H9 (cell line): ENCODE measurements at regions not wholly inside any gene's neighbourhood (a gene's known extent, or its start where the extent isn't known, plus 50 kb on each side); places are given as distances from the start of the nearest gene placed in this dataset.

ENCODE experiments used
- DNase-seq: peaks from one replicate; pipeline ENCODE4 v3.0.0-alpha.2; 2017
- H2AFZ ChIP-seq: one replicate; pipeline ENCODE4 v1.6.1; 2013; ENCODE audit warnings: mild to moderate bottlenecking, low read length, control low read depth, moderate library complexity
- H2AK5ac ChIP-seq: 2 replicates; pipeline ENCODE4 v1.6.1; 2013; ENCODE audit warnings: low read length, control low read depth, mixed read lengths; ENCODE audit not compliant: insufficient read length
- H2BK120ac ChIP-seq: one replicate; pipeline ENCODE4 v1.6.1; 2013; ENCODE audit warnings: low read depth, mild to moderate bottlenecking, low read length, control low read depth, inconsistent platforms; ENCODE audit not compliant: poor library complexity, severe bottlenecking
- H2BK12ac ChIP-seq: 2 replicates; pipeline ENCODE4 v1.6.1; 2013; ENCODE audit warnings: low read length, control low read depth, mixed read lengths, low read depth; ENCODE audit not compliant: insufficient read length
- H2BK15ac ChIP-seq: 2 replicates; pipeline ENCODE4 v1.6.1; 2013; ENCODE audit warnings: low read depth, low read length, control low read depth
- H2BK20ac ChIP-seq: one replicate; pipeline ENCODE4 v1.6.1; 2013; ENCODE audit warnings: low read depth, mild to moderate bottlenecking, low read length, control low read depth, inconsistent platforms; ENCODE audit not compliant: poor library complexity, severe bottlenecking
- H2BK5ac ChIP-seq: 2 replicates; pipeline ENCODE4 v1.6.1; 2013; ENCODE audit warnings: low read length, control low read depth, mixed read lengths; ENCODE audit not compliant: insufficient read length
- H3K14ac ChIP-seq: 2 replicates; pipeline ENCODE4 v1.6.1; 2013; ENCODE audit warnings: low read length, control low read depth; ENCODE audit not compliant: insufficient read depth
- H3K18ac ChIP-seq: 2 replicates; pipeline ENCODE4 v1.6.1; 2013; ENCODE audit warnings: low read depth, mild to moderate bottlenecking, mixed read lengths, low read length, control low read depth; ENCODE audit not compliant: insufficient read length
- H3K23ac ChIP-seq: 2 replicates; pipeline ENCODE4 v1.6.1; 2013; ENCODE audit warnings: low read length, control low read depth, mixed read lengths, low read depth; ENCODE audit not compliant: insufficient read length
- H3K23me2 ChIP-seq: 2 replicates; pipeline ENCODE4 v1.6.1; 2013; ENCODE audit warnings: low read depth, mild to moderate bottlenecking, mixed read lengths, low read length, control low read depth; ENCODE audit not compliant: insufficient read length, poor library complexity, severe bottlenecking
- H3K27ac ChIP-seq: 2 replicates; pipeline ENCODE4 v1.5.1; 2013; ENCODE audit warnings: low read length, control low read depth, mixed read lengths, low read depth; ENCODE audit not compliant: insufficient read length
- H3K27me3 ChIP-seq: 2 replicates; pipeline ENCODE4 v1.6.1; 2013; ENCODE audit warnings: low read length, control low read depth, inconsistent platforms; ENCODE audit not compliant: insufficient read depth
- H3K4ac ChIP-seq: 2 replicates; pipeline ENCODE4 v1.6.1; 2013; ENCODE audit warnings: low read depth, mild to moderate bottlenecking, control low read depth, inconsistent platforms, low read length, moderate library complexity
- H3K4me1 ChIP-seq: 2 replicates; pipeline ENCODE4 v1.6.1; 2013; ENCODE audit warnings: low read length, control low read depth, inconsistent platforms; ENCODE audit not compliant: insufficient read depth
- H3K4me2 ChIP-seq: 2 replicates; pipeline ENCODE4 v1.6.1; 2013; ENCODE audit warnings: low read length, control low read depth, mixed read lengths; ENCODE audit not compliant: insufficient read length, insufficient read depth
- H3K56ac ChIP-seq: 2 replicates; pipeline ENCODE4 v1.6.1; 2013; ENCODE audit warnings: low read depth, mild to moderate bottlenecking, mixed read lengths, low read length, control low read depth; ENCODE audit not compliant: insufficient read length
- H3K79me1 ChIP-seq: 2 replicates; pipeline ENCODE4 v1.6.1; 2013; ENCODE audit warnings: low read depth, mild to moderate bottlenecking, moderate library complexity, low read length, control low read depth, inconsistent platforms; ENCODE audit not compliant: insufficient read depth, poor library complexity, severe bottlenecking
- H3K79me2 ChIP-seq: 2 replicates; pipeline ENCODE4 v1.6.1; 2013; ENCODE audit warnings: low read length, control low read depth, inconsistent platforms; ENCODE audit not compliant: insufficient read depth
- H3K9ac ChIP-seq: 2 replicates; pipeline ENCODE4 v1.6.1; 2013; ENCODE audit warnings: low read length, control low read depth, mixed read lengths; ENCODE audit not compliant: insufficient read length; ENCODE audit errors: extremely low read depth
- H3K9me3 ChIP-seq: one replicate; pipeline ENCODE4 v1.6.1; 2013; ENCODE audit warnings: low read depth, low read length, inconsistent platforms; ENCODE audit not compliant: control insufficient read depth
- H3T11ph ChIP-seq: one replicate; pipeline ENCODE4 v1.6.1; 2013; ENCODE audit warnings: mild to moderate bottlenecking, low read length, control low read depth, inconsistent platforms
- H4K20me1 ChIP-seq: one replicate; pipeline ENCODE4 v1.6.1; 2013; ENCODE audit not compliant: control insufficient read depth, insufficient read length, insufficient read depth
- H4K5ac ChIP-seq: 2 replicates; pipeline ENCODE4 v1.6.1; 2013; ENCODE audit warnings: low read depth, mild to moderate bottlenecking, mixed read lengths, low read length, control low read depth; ENCODE audit not compliant: insufficient read length
- H4K8ac ChIP-seq: replicated peaks from 2 replicates; pipeline ENCODE4 v1.6.1; 2013; ENCODE audit warnings: low read length, control low read depth, mixed read lengths, low read depth; ENCODE audit not compliant: insufficient read length
- H4K91ac ChIP-seq: 2 replicates; pipeline ENCODE4 v1.6.1; 2013; ENCODE audit warnings: low read depth, mild to moderate bottlenecking, moderate library complexity, mixed read lengths, low read length, control low read depth; ENCODE audit not compliant: insufficient read length
- H3K27ac Mint-ChIP-seq, 3 experiments: 2 replicates in 2 of 3; 3 replicates in 1 of 3; pipeline ENCODE4 v1.8.0; 2020 to 2021; ENCODE audit warnings: mixed read lengths in 3 of 3, mild to moderate bottlenecking in 1 of 3, moderate library complexity in 1 of 3
- H3K27me3 Mint-ChIP-seq: 2 replicates; pipeline ENCODE4 v1.8.0; 2021; ENCODE audit warnings: low read depth, mild to moderate bottlenecking, moderate library complexity, mixed read lengths
- H3K36me3 Mint-ChIP-seq, 3 experiments: 2 replicates in 2 of 3; 3 replicates in 1 of 3; pipeline ENCODE4 v1.8.0; 2020 to 2021; ENCODE audit warnings: low read depth in 3 of 3, mixed read lengths in 3 of 3; ENCODE audit not compliant: insufficient read depth in 1 of 3
- H3K4me1 Mint-ChIP-seq, 2 experiments: 2 replicates each; pipeline ENCODE4 v1.8.0; 2020; ENCODE audit warnings: mixed read lengths in 2 of 2
- H3K4me3 Mint-ChIP-seq, 2 experiments: 2 replicates in 1 of 2; 3 replicates in 1 of 2; pipeline ENCODE4 v1.8.0; 2020 to 2021; ENCODE audit warnings: mild to moderate bottlenecking in 2 of 2, mixed read lengths in 2 of 2, moderate library complexity in 1 of 2
- H3K9me3 Mint-ChIP-seq, 2 experiments: 2 replicates in 1 of 2; 3 replicates in 1 of 2; pipeline ENCODE4 v1.8.0; 2020; ENCODE audit warnings: mild to moderate bottlenecking in 2 of 2, mixed read lengths in 2 of 2, moderate library complexity in 1 of 2
- WGBS: extraction: QIAGEN DNeasy Blood & Tissue Kit; methylation state at CpG from one replicate; pipeline ENCODE4 v1.1.7; 2013; ENCODE audit warnings: missing lambda C conversion rate, low lambda C conversion rate, mixed read lengths; ENCODE audit not compliant: insufficient read length; ENCODE audit errors: extremely low coverage; 5-methylcytosine and 5-hydroxymethylcytosine counted together
- TF ChIP-seq, protein P1 (sequence below): fragments of 200-600 bp; sonication (generic); conservative IDR thresholded peaks from 3 replicates; pipeline ENCODE4 v1.8.0; 2021; ENCODE audit warnings: antibody characterized with exemption, mild to moderate bottlenecking

DNA sequence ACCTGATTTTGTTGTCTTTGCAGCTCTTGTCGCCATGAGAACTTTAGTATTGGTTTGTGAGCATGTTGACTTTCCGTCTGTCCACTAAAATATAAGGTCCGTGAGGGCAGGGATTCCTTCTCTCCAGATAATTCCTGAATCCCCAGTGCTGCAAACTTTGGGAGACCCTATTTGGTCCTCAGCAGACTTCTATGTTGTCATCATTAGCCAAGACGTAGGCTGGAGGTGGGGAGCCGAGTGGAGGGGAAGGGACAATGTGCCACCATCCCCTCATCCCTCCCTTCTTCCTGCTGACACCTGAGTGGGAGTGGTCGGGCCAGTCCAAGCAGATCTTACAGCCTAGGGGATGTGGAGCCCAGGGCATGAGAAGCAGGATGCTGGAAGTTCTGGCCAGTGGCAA lies 690.6 kb downstream of the TBC1D22A start:
- Histone ChIP-seq H3K27ac (no peak overlapping the region), H2AFZ (no peak overlapping the region), H3T11ph (no peak overlapping the region), H3K27me3 (no peaks in the 10 kb centered on the region), H2AK5ac (no peak overlapping the region), H3K4me2 (no peak overlapping the region), H4K8ac (no peak overlapping the region), H3K23ac (no peak overlapping the region), H4K91ac (no peak overlapping the region), H3K14ac (no peak overlapping the region), H3K56ac (no peak overlapping the region), H3K9me3 (peaks cover 86% of the 10 kb centered on the region), H3K9ac (no peak overlapping the region), H3K79me2 (no peaks in the 10 kb centered on the region), H2BK120ac (no peak overlapping the region), H4K5ac (no peak overlapping the region), H3K18ac (no peak overlapping the region), H4K20me1 (no peaks in the 10 kb centered on the region), H3K79me1 (no peaks in the 10 kb centered on the region), H2BK20ac (no peak overlapping the region), H3K4ac (no peak overlapping the region), H2BK12ac (no peak overlapping the region), H2BK5ac (no peak overlapping the region), H3K4me1 (no peaks in the 10 kb centered on the region), H3K23me2 (no peaks in the 10 kb centered on the region), H2BK15ac (no peak overlapping the region)
- Mint-ChIP-seq H3K4me3 (no peak overlapping the region), H3K36me3 (peaks cover 2 to 32% (median 5%) of the 10 kb centered on the region in 3 experiments; a peak in 4 of 7 replicates), H3K4me1 (no peaks in the 10 kb centered on the region), H3K27me3 (peaks cover 5% of the 10 kb centered on the region; the same call in 1 of the 2 replicates), H3K27ac (no peak overlapping the region), H3K9me3 (peaks cover 90 to 97% of the 10 kb centered on the region in 2 experiments)
- WGBS: no CpG with 5 or more reads among the region's 6 CpGs
- TF ChIP-seq, protein P1, sequence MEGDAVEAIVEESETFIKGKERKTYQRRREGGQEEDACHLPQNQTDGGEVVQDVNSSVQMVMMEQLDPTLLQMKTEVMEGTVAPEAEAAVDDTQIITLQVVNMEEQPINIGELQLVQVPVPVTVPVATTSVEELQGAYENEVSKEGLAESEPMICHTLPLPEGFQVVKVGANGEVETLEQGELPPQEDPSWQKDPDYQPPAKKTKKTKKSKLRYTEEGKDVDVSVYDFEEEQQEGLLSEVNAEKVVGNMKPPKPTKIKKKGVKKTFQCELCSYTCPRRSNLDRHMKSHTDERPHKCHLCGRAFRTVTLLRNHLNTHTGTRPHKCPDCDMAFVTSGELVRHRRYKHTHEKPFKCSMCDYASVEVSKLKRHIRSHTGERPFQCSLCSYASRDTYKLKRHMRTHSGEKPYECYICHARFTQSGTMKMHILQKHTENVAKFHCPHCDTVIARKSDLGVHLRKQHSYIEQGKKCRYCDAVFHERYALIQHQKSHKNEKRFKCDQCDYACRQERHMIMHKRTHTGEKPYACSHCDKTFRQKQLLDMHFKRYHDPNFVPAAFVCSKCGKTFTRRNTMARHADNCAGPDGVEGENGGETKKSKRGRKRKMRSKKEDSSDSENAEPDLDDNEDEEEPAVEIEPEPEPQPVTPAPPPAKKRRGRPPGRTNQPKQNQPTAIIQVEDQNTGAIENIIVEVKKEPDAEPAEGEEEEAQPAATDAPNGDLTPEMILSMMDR: no peak
- DNase-seq: no peak
